ENCODE measurements at regions not wholly inside any gene's neighbourhood (a gene's known extent, or its start where the extent isn't known, plus 50 kb on each side); places are given as distances from the start of the nearest gene placed in this dataset.

GRCh38 chr9:129427149-129427548, 193.8 kb downstream of the C9orf50 start:
- TF ChIP-seq ZNF274 (IDR thresholded peaks at IDR 0.05; ENCODE audit: low read length) (no peak), ZNF274 (tag by site-specific recombination; IDR thresholded peaks at IDR 0.05; ENCODE audit: borderline replicate concordance) (no peak), PRDM6 (tag by site-specific recombination; IDR thresholded peaks at IDR 0.05) (no peak), ZNF548 (tag by site-specific recombination; IDR thresholded peaks at IDR 0.05) (no peak), ZNF785 (tag by site-specific recombination; IDR thresholded peaks at IDR 0.05) (no peak), ZBTB17 (tag by site-specific recombination; IDR thresholded peaks at IDR 0.05) (no peak), ZNF843 (tag by site-specific recombination; IDR thresholded peaks at IDR 0.05) (no peak), IKZF3 (tag by site-specific recombination; IDR thresholded peaks at IDR 0.05) (no peak), ZBTB7A (tag by site-specific recombination; IDR thresholded peaks at IDR 0.05; ENCODE audit: low read depth) (no peak), CTCF (tag by site-specific recombination; IDR thresholded peaks at IDR 0.05) (no peak)
